ENCODE measurements at regions not wholly inside any gene's neighbourhood (a gene's known extent, or its start where the extent isn't known, plus 50 kb on each side); places are given as distances from the start of the nearest gene placed in this dataset.
"Not testable (repeated sequence)": the region's sequence is repeated elsewhere in the genome, so short reads cannot be mapped to it uniquely, and the experiment has no call there.

DNA sequence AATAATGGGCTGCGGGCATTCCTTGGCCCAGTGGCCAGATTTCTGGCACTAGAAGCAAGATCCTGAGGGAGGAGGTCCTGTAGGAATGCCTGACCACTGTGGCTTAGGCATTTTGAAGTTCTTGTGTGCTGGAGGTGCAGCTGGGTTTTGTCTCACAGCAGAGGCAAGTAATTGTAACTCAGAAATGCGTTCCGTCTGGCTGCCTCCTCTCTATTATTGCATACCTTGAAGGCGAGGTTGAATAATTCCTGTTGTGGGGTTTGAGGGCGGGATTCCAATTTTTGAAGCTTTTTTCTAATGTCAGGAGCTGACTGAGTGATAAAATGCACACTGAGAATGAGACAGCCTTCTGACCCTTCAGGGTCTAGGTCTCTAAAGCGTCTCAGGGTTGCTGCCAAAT is 170.6 kb downstream of the PPP4R3C start:
- TF ChIP-seq CTCF, POLR2A (IDR thresholded peaks at IDR 0.05): not testable (repeated sequence)
